ENCODE measurements at regions not wholly inside any gene's neighbourhood (a gene's known extent, or its start where the extent isn't known, plus 50 kb on each side); places are given as distances from the start of the nearest gene placed in this dataset.

- TF ChIP-seq POLR2A (IDR thresholded peaks at IDR 0.05; ENCODE audit: low read length) (no peak), GATA1 (IDR thresholded peaks at IDR 0.05; ENCODE audit: low read depth, low read length) (no peak)
Observed at GRCh38 chr5:54753753-54754152, 231.6 kb downstream of the ESM1 start.
